ENCODE measurements at regions not wholly inside any gene's neighbourhood (a gene's known extent, or its start where the extent isn't known, plus 50 kb on each side); places are given as distances from the start of the nearest gene placed in this dataset.

DNA sequence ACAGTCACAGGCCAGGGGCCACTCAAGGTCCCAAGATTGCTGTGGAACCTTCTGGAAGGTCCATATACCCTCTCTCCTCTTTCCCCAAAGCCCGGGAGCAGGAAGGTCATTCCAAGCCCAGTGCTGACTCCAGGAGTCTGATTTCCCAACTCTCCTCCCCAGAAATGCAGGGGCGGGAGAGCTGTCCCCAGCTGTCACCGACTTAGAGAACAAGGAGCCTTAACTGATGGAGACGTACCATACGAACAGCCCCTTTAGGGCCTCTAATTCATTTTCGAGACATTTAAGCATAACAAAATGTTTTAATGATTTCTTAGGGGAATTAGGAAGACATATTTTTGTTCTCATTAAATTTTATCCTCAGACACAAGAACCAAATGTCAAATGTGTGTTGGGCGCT lies 99.2 kb downstream of the PHETA1 start:
- 76% methylated on average over 4 of the region's 7 CpGs for WGBS (ENCODE audit: insufficient coverage)
- Histone ChIP-seq H2AFZ (ENCODE audit: insufficient read depth, low read depth, low read length, poor library complexity, severe bottlenecking) (no peak overlapping the region), H3K9me3 (ENCODE audit: control extremely low read depth in 1 of 3, control insufficient read depth in 2 of 3, insufficient read depth in 1 of 3, low read length in 2 of 3) (peaks cover 0 to 2% (median 0%) of the 10 kb centered on the region in 3 donors), H4K20me1 (ENCODE audit: control insufficient read depth, insufficient read depth, low read length, poor library complexity, severe bottlenecking) (no peaks in the 10 kb centered on the region), H3K4me2 (replicated peaks; ENCODE audit: low read depth, low read length, poor library complexity, severe bottlenecking) (no peak overlapping the region), H3K4me3 (ENCODE audit: control extremely low read depth in 1 of 5, extremely low read depth in 1 of 5, insufficient read depth in 1 of 5, low read depth in 2 of 5, low read length in 4 of 5) (no peak overlapping the region), H3K9ac (ENCODE audit: low read length) (no peak overlapping the region), H3K27me3 (replicated peaks in 1 of 4; ENCODE audit: control extremely low read depth in 1 of 4, control insufficient read depth in 3 of 4, insufficient read depth in 4 of 4, low read length in 3 of 4) (peaks cover 0 to 4% (median 2%) of the 10 kb centered on the region in 4 experiments), H3K36me3 (replicated peaks in 1 of 2; ENCODE audit: control extremely low read depth in 1 of 2, control insufficient read depth in 1 of 2, extremely low read depth in 1 of 2, insufficient read depth in 2 of 2, low read length in 1 of 2) (no peaks in the 10 kb centered on the region), H3K79me2 (ENCODE audit: control insufficient read depth, insufficient read depth, low read length) (no peaks in the 10 kb centered on the region), H3K27ac (ENCODE audit: low read length in 2 of 2) (no peak overlapping the region), H3K4me1 (ENCODE audit: control insufficient read depth in 2 of 2, insufficient read depth in 2 of 2, low read length in 2 of 2) (no peaks in the 10 kb centered on the region)
- intact Hi-C loops (cut with micrococcal nuclease) = no loop called here
- Mint-ChIP-seq H3K4me3 (no peak overlapping the region), H3K27me3 (peaks cover 24% of the 10 kb centered on the region), H3K9me3 (ENCODE audit: insufficient read depth) (no peaks in the 10 kb centered on the region), H3K27ac (no peak overlapping the region), H3K4me1 (no peaks in the 10 kb centered on the region)
- no peak for TF ChIP-seq EZH2 (IDR thresholded peaks at IDR 0.05; ENCODE audit: borderline replicate concordance, insufficient read depth, low read depth, low read length, poor library complexity, severe bottlenecking)
- TF ChIP-seq, protein P1, sequence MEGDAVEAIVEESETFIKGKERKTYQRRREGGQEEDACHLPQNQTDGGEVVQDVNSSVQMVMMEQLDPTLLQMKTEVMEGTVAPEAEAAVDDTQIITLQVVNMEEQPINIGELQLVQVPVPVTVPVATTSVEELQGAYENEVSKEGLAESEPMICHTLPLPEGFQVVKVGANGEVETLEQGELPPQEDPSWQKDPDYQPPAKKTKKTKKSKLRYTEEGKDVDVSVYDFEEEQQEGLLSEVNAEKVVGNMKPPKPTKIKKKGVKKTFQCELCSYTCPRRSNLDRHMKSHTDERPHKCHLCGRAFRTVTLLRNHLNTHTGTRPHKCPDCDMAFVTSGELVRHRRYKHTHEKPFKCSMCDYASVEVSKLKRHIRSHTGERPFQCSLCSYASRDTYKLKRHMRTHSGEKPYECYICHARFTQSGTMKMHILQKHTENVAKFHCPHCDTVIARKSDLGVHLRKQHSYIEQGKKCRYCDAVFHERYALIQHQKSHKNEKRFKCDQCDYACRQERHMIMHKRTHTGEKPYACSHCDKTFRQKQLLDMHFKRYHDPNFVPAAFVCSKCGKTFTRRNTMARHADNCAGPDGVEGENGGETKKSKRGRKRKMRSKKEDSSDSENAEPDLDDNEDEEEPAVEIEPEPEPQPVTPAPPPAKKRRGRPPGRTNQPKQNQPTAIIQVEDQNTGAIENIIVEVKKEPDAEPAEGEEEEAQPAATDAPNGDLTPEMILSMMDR (IDR thresholded peaks at IDR 0.05) = no peak
- no peak for ATAC-seq (ENCODE audit: low read depth)
- DNase-seq = no peak
- ChIA-PET CTCF (no interaction called here), POLR2A (no interaction called here)

DNA sequence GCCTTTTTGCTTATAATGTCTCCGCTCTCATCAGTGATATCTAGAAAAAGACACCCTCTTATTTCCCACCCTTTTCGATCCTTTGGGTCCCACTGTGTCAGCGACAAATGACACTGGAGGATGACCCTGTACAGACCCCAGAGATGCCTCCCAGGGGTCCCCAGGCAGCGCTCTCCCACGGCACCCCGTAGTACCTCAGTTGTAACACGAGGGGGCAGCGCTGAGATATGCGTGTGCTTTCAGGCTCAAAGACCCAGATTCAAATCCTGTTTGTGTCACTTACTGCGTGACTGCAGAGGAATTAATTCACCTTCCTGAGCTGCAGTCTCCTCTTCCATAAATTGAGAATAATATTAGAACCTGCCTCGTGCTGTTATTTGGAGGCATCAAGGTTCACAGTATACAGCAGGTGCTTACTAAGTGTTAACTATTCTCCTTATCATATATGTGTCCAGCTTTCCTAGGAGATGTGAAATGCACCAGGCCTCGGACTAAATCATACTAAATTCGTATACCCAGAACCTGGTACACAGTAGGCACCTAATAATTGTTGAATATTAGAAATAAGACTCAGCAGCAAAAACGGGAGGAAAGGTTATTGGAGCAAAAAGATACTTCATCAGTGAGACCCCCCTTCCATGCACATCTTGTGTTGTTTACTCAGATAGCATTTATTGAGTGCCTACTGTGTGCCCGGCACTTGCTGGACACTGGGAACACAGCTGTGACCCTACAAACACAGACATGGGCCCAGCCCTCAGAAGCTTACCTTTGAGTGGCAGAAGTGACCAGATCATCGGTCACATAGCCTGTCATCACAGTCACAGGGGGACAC lies 99.9 kb downstream of the PHETA1 start:
- no peak for ATAC-seq (ENCODE audit: low read depth)
- CTCF ChIA-PET = interaction anchor here (0.6 kb wide), 1 partner anchor 11 kb away, joined by 3 read pairs; no protein-coding TSS in a partner anchor
- H3K4me2 ChIP-seq (replicated peaks; ENCODE audit: low read depth, low read length, poor library complexity, severe bottlenecking) = no peak overlapping the region
- H3K79me2 ChIP-seq (ENCODE audit: control insufficient read depth, insufficient read depth, low read length) = no peaks in the 10 kb centered on the region
- H3K9me3 ChIP-seq (ENCODE audit: control extremely low read depth in 1 of 3, control insufficient read depth in 2 of 3, insufficient read depth in 1 of 3, low read length in 2 of 3) = no peaks in the 10 kb centered on the region
- TF ChIP-seq EZH2 (IDR thresholded peaks at IDR 0.05; ENCODE audit: borderline replicate concordance, insufficient read depth, low read depth, low read length, poor library complexity, severe bottlenecking) = no peak
- TF ChIP-seq, protein P1 (IDR thresholded peaks at IDR 0.05) = peak; percentile 49
- no peaks in the 10 kb centered on the region for H3K4me1 ChIP-seq (ENCODE audit: control insufficient read depth in 2 of 2, insufficient read depth in 2 of 2, low read length in 2 of 2)
- POLR2A ChIA-PET = no interaction called here
- no peaks in the 10 kb centered on the region for H4K20me1 ChIP-seq (ENCODE audit: control insufficient read depth, insufficient read depth, low read length, poor library complexity, severe bottlenecking)
- H3K27me3 Mint-ChIP-seq = peaks cover 24% of the 10 kb centered on the region
- DNase-seq = peak; percentile 28
- no peak overlapping the region for H3K27ac Mint-ChIP-seq
- no peaks in the 10 kb centered on the region for H3K9me3 Mint-ChIP-seq (ENCODE audit: insufficient read depth)
- WGBS (ENCODE audit: insufficient coverage) = 72% methylated on average over 11 of the region's 16 CpGs
- H3K27ac ChIP-seq (ENCODE audit: low read length in 2 of 2) = no peak overlapping the region
- H2AFZ ChIP-seq (ENCODE audit: insufficient read depth, low read depth, low read length, poor library complexity, severe bottlenecking) = no peak overlapping the region
- H3K9ac ChIP-seq (ENCODE audit: low read length) = no peak overlapping the region
- no peaks in the 10 kb centered on the region for H3K4me1 Mint-ChIP-seq
- intact Hi-C loops (cut with micrococcal nuclease) = no loop called here
- H3K27me3 ChIP-seq (replicated peaks in 1 of 4; ENCODE audit: control extremely low read depth in 1 of 4, control insufficient read depth in 3 of 4, insufficient read depth in 4 of 4, low read length in 3 of 4) = peaks cover 0 to 4% (median 1%) of the 10 kb centered on the region in 4 experiments
- no peaks in the 10 kb centered on the region for H3K36me3 ChIP-seq (replicated peaks in 1 of 2; ENCODE audit: control extremely low read depth in 1 of 2, control insufficient read depth in 1 of 2, extremely low read depth in 1 of 2, insufficient read depth in 2 of 2, low read length in 1 of 2)
- no peak overlapping the region for H3K4me3 ChIP-seq (ENCODE audit: control extremely low read depth in 1 of 5, extremely low read depth in 1 of 5, insufficient read depth in 1 of 5, low read depth in 2 of 5, low read length in 4 of 5)
- no peak overlapping the region for H3K4me3 Mint-ChIP-seq
